ENCODE measurements at regions not wholly inside any gene's neighbourhood (a gene's known extent, or its start where the extent isn't known, plus 50 kb on each side); places are given as distances from the start of the nearest gene placed in this dataset.

- no peak for TF ChIP-seq GATA1 (IDR thresholded peaks at IDR 0.05; ENCODE audit: low read depth, low read length)
- no peak for TF ChIP-seq POLR2A (IDR thresholded peaks at IDR 0.05; ENCODE audit: low read length)
- DNase-seq = no peak
Observed at GRCh38 chr5:68593211-68593671, 377.7 kb downstream of the PIK3R1 start.

DNA sequence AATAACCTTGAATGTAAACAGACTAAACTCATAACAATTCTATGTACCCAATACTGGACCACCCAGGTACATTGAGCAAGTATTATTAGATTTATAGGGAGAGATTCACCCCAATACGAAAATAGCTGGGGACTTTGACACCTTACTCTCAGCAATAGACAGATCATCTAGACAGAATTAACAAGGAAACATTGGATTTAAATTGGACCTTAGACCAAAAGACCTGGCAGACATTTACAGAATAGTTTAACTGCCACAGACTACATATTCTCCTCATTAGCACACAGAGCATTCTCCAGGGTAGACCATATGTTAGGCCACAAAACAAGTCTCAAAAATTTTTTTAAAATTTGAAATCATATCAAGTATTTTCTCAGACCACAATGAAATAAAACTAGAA, 397.4 kb downstream of the PIK3R1 start:
- no peak for DNase-seq
- TF ChIP-seq POLR2A (IDR thresholded peaks at IDR 0.05; ENCODE audit: low read length) = no peak
- TF ChIP-seq GATA1 (IDR thresholded peaks at IDR 0.05; ENCODE audit: low read depth, low read length) = no peak

GRCh38 chr5:68618501-68618900, 402.9 kb downstream of the PIK3R1 start:
- DNase-seq = no peak

GRCh38 chr5:68627001-68627400, 411.4 kb downstream of the PIK3R1 start:
- TF ChIP-seq GATA1 (IDR thresholded peaks at IDR 0.05; ENCODE audit: low read depth, low read length) (no peak), POLR2A (IDR thresholded peaks at IDR 0.05; ENCODE audit: low read length) (no peak)
- DNase-seq = no peak

More at GRCh38 chr5:68618501-68618900, 402.9 kb downstream of the PIK3R1 start:
- TF ChIP-seq GATA1 (IDR thresholded peaks at IDR 0.05; ENCODE audit: low read depth, low read length) = no peak
- TF ChIP-seq POLR2A (IDR thresholded peaks at IDR 0.05; ENCODE audit: low read length) = no peak

- TF ChIP-seq GATA1 (IDR thresholded peaks at IDR 0.05; ENCODE audit: low read depth, low read length) (no peak), POLR2A (IDR thresholded peaks at IDR 0.05; ENCODE audit: low read length) (no peak)
- peak in 1 of 2 experiments; percentile 5 for DNase-seq
Observed at GRCh38 chr5:68628082-68628814, 412.7 kb downstream of the PIK3R1 start.

- no peak for DNase-seq
- no peak for TF ChIP-seq POLR2A (IDR thresholded peaks at IDR 0.05; ENCODE audit: low read length)
- TF ChIP-seq GATA1 (IDR thresholded peaks at IDR 0.05; ENCODE audit: low read depth, low read length) = no peak
Observed at GRCh38 chr5:68630354-68630753, 414.8 kb downstream of the PIK3R1 start.

- DNase-seq = no peak
- TF ChIP-seq GATA1 (IDR thresholded peaks at IDR 0.05; ENCODE audit: low read depth, low read length) = no peak
- no peak for TF ChIP-seq POLR2A (IDR thresholded peaks at IDR 0.05; ENCODE audit: low read length)
Observed at GRCh38 chr5:68631884-68632283, 416.3 kb downstream of the PIK3R1 start.

DNA sequence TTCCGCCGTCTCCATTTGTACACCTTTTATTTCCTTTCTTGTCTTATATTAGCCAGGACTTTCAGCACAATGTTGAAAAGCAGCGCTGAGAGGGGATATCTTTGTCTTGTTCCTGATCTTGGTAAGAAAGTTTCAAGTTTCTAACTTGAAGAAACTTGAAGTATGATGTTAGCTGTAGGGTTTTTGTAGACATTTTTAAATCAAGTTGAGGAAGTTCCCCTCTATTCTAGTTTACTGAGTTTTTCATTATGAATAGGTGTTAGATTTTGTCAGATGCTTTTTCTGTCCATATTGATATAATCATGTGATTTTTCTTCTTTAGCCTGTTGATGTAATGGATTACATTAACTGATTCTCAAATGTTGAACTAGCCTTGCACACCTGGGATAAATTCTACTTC, 425.7 kb downstream of the PIK3R1 start:
- DNase-seq = no peak
- TF ChIP-seq GATA1 (IDR thresholded peaks at IDR 0.05; ENCODE audit: low read depth, low read length) = no peak
- no peak for TF ChIP-seq POLR2A (IDR thresholded peaks at IDR 0.05; ENCODE audit: low read length)

GRCh38 chr5:68643064-68643463, 427.5 kb downstream of the PIK3R1 start:
- DNase-seq = no peak
- no peak for TF ChIP-seq GATA1 (IDR thresholded peaks at IDR 0.05; ENCODE audit: low read depth, low read length)
- no peak for TF ChIP-seq POLR2A (IDR thresholded peaks at IDR 0.05; ENCODE audit: low read length)

DNA sequence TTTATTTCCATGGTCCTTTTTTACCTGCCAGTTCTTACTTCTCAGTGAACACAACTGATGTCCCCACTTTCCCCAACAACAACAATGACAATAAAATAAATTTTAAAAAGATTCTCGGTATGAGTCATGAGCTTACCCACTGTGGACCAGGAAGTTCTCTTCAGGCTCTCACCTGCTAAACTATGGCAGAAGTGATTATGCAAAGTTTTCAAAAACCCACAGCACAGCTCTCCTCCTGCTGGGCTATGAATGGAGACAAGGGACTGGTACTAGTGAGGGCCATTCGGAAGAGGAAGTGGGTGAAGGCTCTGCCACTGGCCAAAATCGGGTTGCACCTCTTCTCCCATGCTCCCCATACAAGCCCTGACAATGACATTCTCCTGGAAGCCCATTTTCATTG, 429.4 kb downstream of the PIK3R1 start:
- TF ChIP-seq POLR2A (IDR thresholded peaks at IDR 0.05; ENCODE audit: low read length) (no peak), GATA1 (IDR thresholded peaks at IDR 0.05; ENCODE audit: low read depth, low read length) (no peak)
- no peak for DNase-seq

GRCh38 chr5:68646144-68646543, 430.6 kb downstream of the PIK3R1 start:
- no peak for DNase-seq
- TF ChIP-seq POLR2A (IDR thresholded peaks at IDR 0.05; ENCODE audit: low read length) (no peak), GATA1 (IDR thresholded peaks at IDR 0.05; ENCODE audit: low read depth, low read length) (no peak)

DNA sequence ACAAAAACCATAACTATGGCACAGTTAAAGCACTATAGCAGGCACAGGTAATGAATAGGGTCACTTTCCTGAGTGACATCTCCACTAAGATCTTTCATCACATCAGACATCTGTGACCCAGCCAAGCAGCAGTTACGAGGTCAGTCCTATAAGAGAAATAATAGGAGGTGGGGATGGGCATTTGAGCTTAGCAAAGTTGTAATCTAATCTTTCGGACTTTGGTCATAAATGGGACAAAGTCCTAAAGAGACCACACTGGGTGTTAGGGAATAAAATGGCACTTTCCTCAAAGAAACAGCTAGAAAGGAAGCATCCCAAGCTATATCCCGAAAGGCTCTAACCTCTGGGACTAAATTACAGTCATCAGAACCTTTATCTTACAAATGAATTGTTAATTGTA, 432.2 kb downstream of the PIK3R1 start:
- no peak for DNase-seq
- TF ChIP-seq POLR2A (IDR thresholded peaks at IDR 0.05; ENCODE audit: low read length) (no peak), GATA1 (IDR thresholded peaks at IDR 0.05; ENCODE audit: low read depth, low read length) (no peak)

DNA sequence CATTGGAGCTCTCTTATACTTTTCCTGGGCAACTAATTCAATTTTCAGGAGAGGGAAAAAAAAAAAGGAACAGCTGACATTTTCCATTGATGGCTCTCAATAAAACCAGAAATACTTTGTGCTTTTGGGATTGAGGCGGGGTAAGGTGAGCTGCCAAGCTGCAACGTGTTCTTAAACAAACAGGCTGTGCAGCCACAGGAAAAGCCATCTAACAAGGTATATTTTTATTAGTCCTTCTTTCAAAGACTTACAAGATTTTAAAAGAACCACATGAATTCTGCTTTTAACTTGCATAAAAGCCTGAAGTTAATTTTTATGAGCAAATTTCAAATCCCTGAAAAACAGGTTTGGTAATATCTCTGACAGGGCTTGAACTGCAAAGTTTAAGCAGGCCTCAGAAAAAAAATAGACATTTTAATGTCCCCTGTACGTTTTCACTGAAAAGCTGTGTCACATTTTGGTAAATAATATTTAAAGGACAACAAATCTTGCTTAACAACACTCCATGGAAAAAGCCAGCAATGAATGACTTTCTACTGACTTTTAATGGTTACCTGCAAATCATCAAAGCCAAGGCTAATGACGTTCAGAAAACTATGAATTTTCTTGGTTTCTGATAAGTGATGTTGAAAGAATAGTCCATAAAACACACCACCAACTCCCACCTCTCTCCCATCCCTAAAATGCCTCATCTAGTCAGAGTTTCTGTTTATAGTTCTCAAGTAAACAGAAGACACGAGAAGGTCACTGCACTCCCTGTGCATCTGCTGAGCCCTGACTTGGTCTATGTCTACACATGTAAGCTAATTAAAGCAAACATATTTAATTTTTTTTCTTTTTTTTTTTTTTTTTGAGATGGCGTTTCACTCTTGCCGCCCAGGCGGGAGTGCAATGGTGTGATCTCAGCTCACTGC, 433.6 kb downstream of the PIK3R1 start:
- TF ChIP-seq POLR2A (IDR thresholded peaks at IDR 0.05; ENCODE audit: low read length) (no peak), GATA1 (IDR thresholded peaks at IDR 0.05; ENCODE audit: low read depth, low read length) (no peak)
- DNase-seq = no peak

DNA sequence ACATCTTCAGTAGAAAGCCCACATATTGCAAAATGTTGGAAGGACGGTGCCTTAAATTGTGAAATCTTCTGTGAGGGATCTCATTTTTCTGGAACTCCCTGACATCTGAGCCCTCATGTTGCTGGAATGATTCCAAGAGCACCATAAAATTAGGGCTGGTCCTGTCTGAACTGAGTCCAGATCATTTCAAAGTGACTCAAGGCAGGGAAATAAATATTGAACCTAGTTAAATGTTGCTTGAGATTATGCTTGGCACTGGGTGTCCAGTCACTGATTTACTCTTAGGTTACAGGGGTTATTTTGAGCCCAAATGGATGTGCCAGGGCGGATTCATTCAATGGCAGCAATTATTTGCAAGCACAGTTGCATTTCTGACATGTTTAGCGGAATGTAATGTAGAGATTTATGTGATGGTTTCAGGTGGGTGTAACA, 437.0 kb downstream of the PIK3R1 start:
- DNase-seq = no peak
- no peak for TF ChIP-seq POLR2A (IDR thresholded peaks at IDR 0.05; ENCODE audit: low read length)
- no peak for TF ChIP-seq GATA1 (IDR thresholded peaks at IDR 0.05; ENCODE audit: low read depth, low read length)
